Astrocyte of the cerebellum (primary cell): ENCODE measurements at regions not wholly inside any gene's neighbourhood (a gene's known extent, or its start where the extent isn't known, plus 50 kb on each side); places are given as distances from the start of the nearest gene placed in this dataset.

ENCODE experiments used
- DNase-seq: peaks from one replicate; pipeline ENCODE4 v3.0.0-alpha.2; 2011; ENCODE audit warnings: low read depth
- H3K4me3 ChIP-seq: 2 replicates; pipeline ENCODE4 v1.5.1; 2011; ENCODE audit warnings: mild to moderate bottlenecking, low read depth, low read length, moderate library complexity
- CTCF ChIP-seq: IDR thresholded peaks from 2 replicates; pipeline ENCODE4 v1.5.1; 2012; ENCODE audit warnings: low read length, low read depth, moderate library complexity, mild to moderate bottlenecking; ENCODE audit errors: missing control alignments
- in situ Hi-C: cut with HindIII; loops from 2 replicates; pipeline ENCODE4 v1.10.0; 2017; ENCODE audit warnings: low sequenced_read_pairs

GRCh38 chr5:91277093-91277626 is 106.0 kb downstream of the ARRDC3 start:
- DNase-seq = no peak
- in situ Hi-C loops = no loop called here

GRCh38 chr5:91272858-91273257 is 110.3 kb downstream of the ARRDC3 start:
- no peak overlapping the region for H3K4me3 ChIP-seq
- DNase-seq = no peak
- in situ Hi-C loops = no loop called here
- no peak for TF ChIP-seq CTCF

More at GRCh38 chr5:91277093-91277626, 106.0 kb downstream of the ARRDC3 start:
- no peak overlapping the region for H3K4me3 ChIP-seq
- no peak for TF ChIP-seq CTCF

- H3K4me3 ChIP-seq = no peak overlapping the region
- in situ Hi-C loops = no loop called here
- no peak for TF ChIP-seq CTCF
- no peak for DNase-seq
Observed at GRCh38 chr5:91271999-91272398, 111.1 kb downstream of the ARRDC3 start.

GRCh38 chr5:91269198-91269597 is 113.9 kb downstream of the ARRDC3 start:
- in situ Hi-C loops = no loop called here
- H3K4me3 ChIP-seq = no peak overlapping the region
- no peak for TF ChIP-seq CTCF
- DNase-seq = no peak

- no peak overlapping the region for H3K4me3 ChIP-seq
- DNase-seq = peak; percentile 48
- in situ Hi-C loops = no loop called here
- TF ChIP-seq CTCF = no peak
Observed at GRCh38 chr5:91266184-91266705, 116.9 kb downstream of the ARRDC3 start.

GRCh38 chr5:91264311-91265051 is 118.6 kb downstream of the ARRDC3 start:
- no peak overlapping the region for H3K4me3 ChIP-seq
- TF ChIP-seq CTCF = no peak
- in situ Hi-C loops = no loop called here
- DNase-seq = no peak
